ENCODE measurements at regions not wholly inside any gene's neighbourhood (a gene's known extent, or its start where the extent isn't known, plus 50 kb on each side); places are given as distances from the start of the nearest gene placed in this dataset.

DNA sequence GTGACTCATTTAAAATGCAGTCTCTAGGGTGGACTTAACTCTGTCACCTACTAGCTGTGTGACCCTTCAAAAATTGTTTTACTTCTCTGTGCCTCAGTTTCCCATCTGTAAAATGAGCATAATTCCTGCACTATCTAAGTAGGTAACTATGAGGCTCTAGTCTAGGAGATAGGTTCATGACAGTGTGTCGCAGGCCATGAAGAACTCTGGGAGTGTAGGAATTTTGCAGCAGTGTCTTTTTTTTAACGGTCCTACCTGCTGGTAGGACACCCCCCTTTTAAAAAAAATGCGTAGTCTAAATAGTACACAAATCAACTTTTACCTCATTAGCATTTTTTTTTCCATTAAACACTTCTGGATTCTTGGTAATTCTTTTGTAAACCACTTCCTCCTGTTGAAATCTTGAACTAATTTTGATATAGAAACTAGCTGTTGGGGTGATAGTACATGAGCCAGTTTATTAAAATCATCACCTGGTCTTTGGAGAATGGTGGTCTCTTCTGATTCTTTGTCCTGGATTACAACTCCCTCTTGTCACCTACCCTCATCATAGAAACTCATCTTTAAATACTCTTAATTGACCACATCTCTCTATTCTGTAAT is 86.0 kb upstream of the SLC38A2 start:
- Histone ChIP-seq H3K36me3 (ENCODE audit: control insufficient read depth in 2 of 2, extremely low read depth in 1 of 2, insufficient read depth in 2 of 2, low read length in 2 of 2) (no peaks in the 10 kb centered on the region), H4K20me1 (replicated peaks; ENCODE audit: control insufficient read depth, extremely low read depth, insufficient read depth, low read length) (no peaks in the 10 kb centered on the region), H3K4me3 (replicated peaks in 1 of 3; ENCODE audit: insufficient read depth in 1 of 3, low read depth in 1 of 3, low read length in 3 of 3) (no peak overlapping the region), H3K4me2 (ENCODE audit: insufficient read depth, low read length) (no peak overlapping the region), H2AFZ (ENCODE audit: low read depth, low read length) (no peak overlapping the region), H3K9ac (replicated peaks; ENCODE audit: extremely low read depth, insufficient read depth, low read length) (no peak overlapping the region), H3K27me3 (ENCODE audit: control insufficient read depth in 2 of 2, insufficient read depth in 2 of 2, low read length in 2 of 2) (no peaks in the 10 kb centered on the region), H3K9me1 (replicated peaks; ENCODE audit: control insufficient read depth, extremely low read depth, insufficient read depth, low read length) (no peaks in the 10 kb centered on the region), H3K27ac (ENCODE audit: insufficient read depth, low read depth, low read length) (no peak overlapping the region), H3K4me1 (ENCODE audit: control insufficient read depth, extremely low read depth, insufficient read depth, low read length) (peaks cover 5% of the 10 kb centered on the region), H3K9me3 (replicated peaks; ENCODE audit: control insufficient read depth, insufficient read depth, low read length) (no peaks in the 10 kb centered on the region), H3K79me2 (ENCODE audit: control insufficient read depth, insufficient read depth, low read length) (no peaks in the 10 kb centered on the region)
- intact Hi-C loops (cut with micrococcal nuclease) = no loop called here
- ChIA-PET POLR2A (no interaction called here), CTCF (interaction anchor here (0.9 to 3.0 kb wide), 3 partner anchors 12 to 203 kb away, joined by 3 to 13 read pairs (median 4); no protein-coding TSS in a partner anchor)
- TF ChIP-seq GATA2 (IDR thresholded peaks at IDR 0.05; ENCODE audit: insufficient read depth, insufficient read length, low read depth, low read length) = no peak
- TF ChIP-seq FOS (IDR thresholded peaks at IDR 0.05; ENCODE audit: borderline replicate concordance, insufficient read depth, low read length) = no peak
- TF ChIP-seq JUN (IDR thresholded peaks at IDR 0.05; ENCODE audit: borderline replicate concordance, insufficient read depth, insufficient read length, low read depth) = no peak
- TF ChIP-seq, protein P1, sequence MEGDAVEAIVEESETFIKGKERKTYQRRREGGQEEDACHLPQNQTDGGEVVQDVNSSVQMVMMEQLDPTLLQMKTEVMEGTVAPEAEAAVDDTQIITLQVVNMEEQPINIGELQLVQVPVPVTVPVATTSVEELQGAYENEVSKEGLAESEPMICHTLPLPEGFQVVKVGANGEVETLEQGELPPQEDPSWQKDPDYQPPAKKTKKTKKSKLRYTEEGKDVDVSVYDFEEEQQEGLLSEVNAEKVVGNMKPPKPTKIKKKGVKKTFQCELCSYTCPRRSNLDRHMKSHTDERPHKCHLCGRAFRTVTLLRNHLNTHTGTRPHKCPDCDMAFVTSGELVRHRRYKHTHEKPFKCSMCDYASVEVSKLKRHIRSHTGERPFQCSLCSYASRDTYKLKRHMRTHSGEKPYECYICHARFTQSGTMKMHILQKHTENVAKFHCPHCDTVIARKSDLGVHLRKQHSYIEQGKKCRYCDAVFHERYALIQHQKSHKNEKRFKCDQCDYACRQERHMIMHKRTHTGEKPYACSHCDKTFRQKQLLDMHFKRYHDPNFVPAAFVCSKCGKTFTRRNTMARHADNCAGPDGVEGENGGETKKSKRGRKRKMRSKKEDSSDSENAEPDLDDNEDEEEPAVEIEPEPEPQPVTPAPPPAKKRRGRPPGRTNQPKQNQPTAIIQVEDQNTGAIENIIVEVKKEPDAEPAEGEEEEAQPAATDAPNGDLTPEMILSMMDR (IDR thresholded peaks at IDR 0.05; ENCODE audit: extremely low read depth in 1 of 2, insufficient read depth in 1 of 2, low read depth in 1 of 2, low read length in 2 of 2) = no peak
- no peak for TF ChIP-seq MYC (IDR thresholded peaks at IDR 0.05; ENCODE audit: low read depth, low read length)
- no peak for TF ChIP-seq POLR2AphosphoS5 (IDR thresholded peaks at IDR 0.05; ENCODE audit: insufficient read depth, low read depth, low read length)
- TF ChIP-seq, protein P2, sequence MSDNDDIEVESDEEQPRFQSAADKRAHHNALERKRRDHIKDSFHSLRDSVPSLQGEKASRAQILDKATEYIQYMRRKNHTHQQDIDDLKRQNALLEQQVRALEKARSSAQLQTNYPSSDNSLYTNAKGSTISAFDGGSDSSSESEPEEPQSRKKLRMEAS (IDR thresholded peaks at IDR 0.05; ENCODE audit: insufficient read depth, insufficient read length) = no peak
- TF ChIP-seq EZH2 (IDR thresholded peaks at IDR 0.05; ENCODE audit: borderline replicate concordance, low read depth, low read length, severe bottlenecking) = no peak
- TF ChIP-seq POLR2A (IDR thresholded peaks at IDR 0.05; ENCODE audit: low read depth, low read length) = no peak
- no peak for DNase-seq (ENCODE audit: low read depth, low spot score)
- no peak for FAIRE-seq
- dilution Hi-C loops (cut with MboI; ENCODE audit: extremely low pct_ligation_motif_present, low sequenced_read_pairs) = no loop called here
- BruUV-seq (replicated peaks) = no TSS peak

Measured in endothelial cell of umbilical vein (primary cell).